ENCODE measurements at regions not wholly inside any gene's neighbourhood (a gene's known extent, or its start where the extent isn't known, plus 50 kb on each side); places are given as distances from the start of the nearest gene placed in this dataset.
"Not testable (repeated sequence)": the region's sequence is repeated elsewhere in the genome, so short reads cannot be mapped to it uniquely, and the experiment has no call there.

GRCh38 chr9:42239445-42240260 is 56.2 kb downstream of the SPATA31A6 start:
- DNase-seq: not testable (repeated sequence)

GRCh38 chr9:42240261-42240579 is 56.8 kb downstream of the SPATA31A6 start:
- DNase-seq: not testable (repeated sequence)

- DNase-seq: not testable (repeated sequence)
These were observed 59.8 kb downstream of the SPATA31A6 start for GRCh38 chr9:42243211-42243610.

GRCh38 chr9:42243822-42244221 is 60.4 kb downstream of the SPATA31A6 start:
- not testable (repeated sequence) for DNase-seq

GRCh38 chr9:42268729-42269128 is 85.3 kb downstream of the SPATA31A6 start:
- DNase-seq: not testable (repeated sequence)

GRCh38 chr9:42269171-42269570 is 85.7 kb downstream of the SPATA31A6 start:
- DNase-seq: not testable (repeated sequence)

GRCh38 chr9:42273191-42273590 is 89.7 kb downstream of the SPATA31A6 start:
- DNase-seq: not testable (repeated sequence)

- no peak for DNase-seq
These were observed 91.7 kb downstream of the SPATA31A6 start for GRCh38 chr9:42275141-42275540.

- DNase-seq: not testable (repeated sequence)
These were observed 99.2 kb downstream of the SPATA31A6 start for GRCh38 chr9:42282531-42283178.

- not testable (repeated sequence) for DNase-seq
These were observed 99.7 kb downstream of the SPATA31A6 start for GRCh38 chr9:42283179-42283543.

- DNase-seq: not testable (repeated sequence)
These were observed 102.8 kb downstream of the SPATA31A6 start for GRCh38 chr9:42286145-42286845.

GRCh38 chr9:42288002-42288864 is 104.8 kb downstream of the SPATA31A6 start:
- DNase-seq: peak; percentile 8

- DNase-seq: not testable (repeated sequence)
These were observed 105.4 kb downstream of the SPATA31A6 start for GRCh38 chr9:42288865-42289229.

- not testable (repeated sequence) for DNase-seq
These were observed 116.7 kb downstream of the SPATA31A6 start for GRCh38 chr9:42300124-42300523.

- DNase-seq: peak; percentile 26
These were observed 123.2 kb downstream of the SPATA31A6 start for GRCh38 chr9:42306625-42307024.

- DNase-seq: not testable (repeated sequence)
These were observed 124.0 kb downstream of the SPATA31A6 start for GRCh38 chr9:42307449-42307848.

GRCh38 chr9:42310972-42311371 is 127.5 kb downstream of the SPATA31A6 start:
- DNase-seq: not testable (repeated sequence)

- not testable (repeated sequence) for DNase-seq
These were observed 132.6 kb downstream of the SPATA31A6 start for GRCh38 chr9:42316026-42316425.

GRCh38 chr9:42317677-42318076 is 134.2 kb downstream of the SPATA31A6 start:
- not testable (repeated sequence) for DNase-seq

- peak; percentile 57 for DNase-seq
These were observed 139.8 kb downstream of the SPATA31A6 start for GRCh38 chr9:42323084-42323809.

- not testable (repeated sequence) for DNase-seq
These were observed 141.7 kb downstream of the SPATA31A6 start for GRCh38 chr9:42325142-42325541.

- DNase-seq: not testable (repeated sequence)
These were observed 142.1 kb downstream of the SPATA31A6 start for GRCh38 chr9:42325561-42325960.

Measured in retina (tissue), 1 donor.